H1 (cell line): ENCODE measurements at regions not wholly inside any gene's neighbourhood (a gene's known extent, or its start where the extent isn't known, plus 50 kb on each side); places are given as distances from the start of the nearest gene placed in this dataset.

ENCODE experiments used
- ASH2L ChIP-seq: fragments of 200-600, 300-600 bp; sonication (generic); IDR thresholded peaks from one replicate; pipeline ENCODE4 v1.7.1; 2017; ENCODE audit warnings: low read length
- CTCF ChIP-seq, 3 experiments: IDR thresholded peaks; 1 replicate in 2 of 3; 2 replicates in 1 of 3; pipeline versions ENCODE4 v1.5.1 to v1.6.1; 2011; ENCODE audit warnings: low read length in 3 of 3, mild to moderate bottlenecking in 3 of 3, inconsistent platforms in 2 of 3, low read depth in 1 of 3, moderate library complexity in 1 of 3; ENCODE audit not compliant: insufficient read depth in 1 of 3; ENCODE audit errors: control extremely low read depth in 1 of 3
- EZH2 ChIP-seq: fragments of 200-600 bp; sonication (generic); IDR thresholded peaks from 2 replicates; pipeline ENCODE4 v1.7.1; 2012; ENCODE audit warnings: low read depth, mild to moderate bottlenecking, moderate library complexity, low read length, inconsistent platforms; ENCODE audit not compliant: severe bottlenecking
- GTF2F1 ChIP-seq: IDR thresholded peaks from 2 replicates; pipeline ENCODE4 v1.6.1; 2012; ENCODE audit warnings: low read depth, low read length, improper control_type of control experiment, borderline replicate concordance
- HDAC2 ChIP-seq, 2 experiments: fragments of 300-600 bp in 1 of 2; sonication (generic) in 1 of 2; IDR thresholded peaks; 2 replicates each; pipeline ENCODE4 v1.6.1; 2011 to 2012; ENCODE audit warnings: low read depth in 2 of 2, low read length in 2 of 2, mild to moderate bottlenecking in 2 of 2, moderate library complexity in 2 of 2, borderline replicate concordance in 1 of 2, inconsistent platforms in 1 of 2
- JUN ChIP-seq: IDR thresholded peaks from 2 replicates; pipeline ENCODE4 v1.6.1; 2011; ENCODE audit warnings: low read depth, mild to moderate bottlenecking, improper control_type of control experiment, low read length
- PHF8 ChIP-seq: fragments of 200-600 bp; sonication (generic); conservative IDR thresholded peaks from 2 replicates; pipeline ENCODE4 v1.7.1; 2012; ENCODE audit warnings: low read depth, mild to moderate bottlenecking, inconsistent platforms, low read length, moderate library complexity
- SP1 ChIP-seq: IDR thresholded peaks from 2 replicates; pipeline ENCODE4 v1.6.1; 2011; ENCODE audit warnings: low read depth, low read length
- ZNF274 ChIP-seq: IDR thresholded peaks from 2 replicates; pipeline ENCODE4 v1.7.0; 2012; ENCODE audit warnings: low read length, borderline replicate concordance; ENCODE audit errors: extremely low read depth

- no peak for TF ChIP-seq ASH2L
- TF ChIP-seq SP1 = no peak
- TF ChIP-seq HDAC2 (IDR thresholded peaks at IDR 0.05; ENCODE audit: borderline replicate concordance in 1 of 2, low read depth in 2 of 2, low read length in 2 of 2) = no peak
- TF ChIP-seq CTCF (IDR thresholded peaks at IDR 0.05; ENCODE audit: control extremely low read depth in 1 of 3, insufficient read depth in 1 of 3, low read depth in 1 of 3, low read length in 3 of 3) = no peak
- TF ChIP-seq EZH2 = no peak
- TF ChIP-seq PHF8 = no peak
- no peak for TF ChIP-seq ZNF274
- TF ChIP-seq GTF2F1 = no peak
- no peak for TF ChIP-seq JUN
These were observed 177.7 kb downstream of the RBM46 start for GRCh38 chr4:154958621-154959358.
